Tibial nerve (tissue), 4 donors: ENCODE measurements at regions not wholly inside any gene's neighbourhood (a gene's known extent, or its start where the extent isn't known, plus 50 kb on each side); places are given as distances from the start of the nearest gene placed in this dataset.

Experiments
- CTCF ChIP-seq, 5 experiments: fragments of 200-600 bp in 3 of 5; fragments of 450-650 bp in 2 of 5; sonication (generic) in 3 of 5; IDR thresholded peaks; one replicate each; pipeline ENCODE4 v1.5.1; 2016 to 2019; ENCODE audit warnings: antibody characterized with exemption in 5 of 5, mild to moderate bottlenecking in 3 of 5, moderate library complexity in 2 of 5
- EP300 ChIP-seq, 2 donors: sonication (generic); formaldehyde crosslinking; IDR thresholded peaks; one replicate each; pipeline ENCODE4 v1.6.1; 2017; ENCODE audit warnings: antibody characterized with exemption in 2 of 2, mild to moderate bottlenecking in 1 of 2
- POLR2A ChIP-seq, 2 donors: fragments of 450-650 bp; IDR thresholded peaks; one replicate each; pipeline ENCODE4 v1.6.1; 2017; ENCODE audit warnings: antibody characterized with exemption in 2 of 2, mild to moderate bottlenecking in 2 of 2, moderate library complexity in 2 of 2

- TF ChIP-seq CTCF (IDR thresholded peaks at IDR 0.05), result no peak
- TF ChIP-seq EP300 (IDR thresholded peaks at IDR 0.05), result no peak
- TF ChIP-seq POLR2A (IDR thresholded peaks at IDR 0.05), result no peak
Measured at GRCh38 chr3:115562636-115563267, 60.6 kb upstream of the GAP43 start.
